ENCODE measurements at regions not wholly inside any gene's neighbourhood (a gene's known extent, or its start where the extent isn't known, plus 50 kb on each side); places are given as distances from the start of the nearest gene placed in this dataset.
"Not testable (repeated sequence)": the region's sequence is repeated elsewhere in the genome, so short reads cannot be mapped to it uniquely, and the experiment has no call there.

- DNase-seq (ENCODE audit: low read depth): not testable (repeated sequence)
These were observed 179.2 kb upstream of the ZSCAN2 start for GRCh38 chr15:84421513-84422181.

- not testable (repeated sequence) for DNase-seq (ENCODE audit: low read depth)
These were observed 175.5 kb upstream of the ZSCAN2 start for GRCh38 chr15:84425327-84425726.

DNA sequence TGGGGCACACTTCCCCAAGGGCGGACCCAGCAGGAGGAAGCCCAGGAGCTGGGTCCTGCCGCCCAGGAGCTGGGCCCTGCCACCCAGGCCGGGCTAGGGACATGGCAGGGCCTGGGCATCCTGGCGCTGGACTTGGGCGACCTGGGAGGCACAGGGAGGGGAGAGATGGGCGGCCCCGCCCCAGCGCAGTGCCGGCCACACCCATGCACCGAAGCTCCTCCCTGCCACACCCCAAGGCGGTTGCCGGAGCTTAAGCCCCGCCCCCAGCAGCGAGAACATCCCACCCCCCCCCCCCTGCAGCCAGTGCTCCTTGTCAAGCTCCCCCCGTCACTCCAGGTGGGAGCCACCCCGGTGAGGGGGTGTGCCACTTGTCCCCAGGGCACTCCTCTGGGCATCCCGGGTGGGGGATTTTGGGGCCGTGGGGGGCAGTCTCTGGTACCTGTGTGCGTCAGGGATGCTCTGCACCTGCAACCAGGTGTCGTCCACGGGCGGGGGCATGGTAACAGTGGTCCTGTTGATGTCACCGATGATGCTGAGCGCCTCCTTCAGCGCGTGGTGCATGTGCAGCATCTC, 127.4 kb upstream of the ZSCAN2 start:
- not testable (repeated sequence) for DNase-seq (ENCODE audit: low read depth)

GRCh38 chr15:84476364-84477033, 124.3 kb upstream of the ZSCAN2 start:
- not testable (repeated sequence) for DNase-seq (ENCODE audit: low read depth)

- not testable (repeated sequence) for DNase-seq (ENCODE audit: low read depth)
These were observed 123.3 kb upstream of the ZSCAN2 start for GRCh38 chr15:84477550-84477949.

DNA sequence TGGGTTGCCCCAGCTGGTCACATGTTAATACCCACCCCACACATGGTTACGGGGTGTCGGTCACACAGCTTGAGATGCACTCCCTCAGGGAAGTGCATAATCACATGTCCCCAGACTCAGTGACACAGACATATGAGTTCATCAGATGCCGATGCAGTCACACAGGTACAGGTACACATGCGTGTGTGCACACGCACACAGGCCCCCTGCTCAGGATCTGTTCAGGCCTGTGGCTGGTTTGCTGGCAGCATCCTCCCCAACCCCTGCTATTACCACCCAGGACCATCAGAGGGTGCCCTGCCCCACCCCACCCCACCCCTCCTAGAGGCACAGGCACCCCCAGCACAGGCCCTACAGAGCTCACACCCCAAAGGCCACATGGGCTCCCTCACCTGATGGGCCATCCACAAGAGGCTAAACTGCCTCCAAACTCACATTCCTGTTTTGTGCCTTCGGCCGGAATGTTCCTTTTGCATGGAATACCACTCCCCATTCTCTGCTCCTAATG, 120.6 kb upstream of the ZSCAN2 start:
- DNase-seq (ENCODE audit: low read depth): not testable (repeated sequence)

DNA sequence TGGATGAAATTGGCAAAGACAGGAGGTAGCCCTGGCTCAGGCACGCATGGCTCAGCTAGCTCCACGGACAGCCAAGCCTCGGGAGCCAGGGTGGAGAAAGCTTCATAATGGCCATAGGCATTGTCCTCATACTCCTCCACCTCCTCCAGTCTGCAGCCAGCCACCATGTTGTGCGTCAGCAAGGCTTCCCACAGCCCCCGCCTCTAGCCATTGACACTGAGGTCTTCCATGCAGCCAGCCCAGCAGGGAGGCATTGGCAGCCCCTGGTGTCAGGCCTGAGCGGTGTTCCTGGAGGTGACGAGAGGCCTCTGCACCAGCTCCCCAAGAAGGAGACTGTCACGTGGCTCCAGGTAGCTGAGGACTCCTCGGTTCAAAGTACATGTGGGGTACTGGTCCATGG, 117.0 kb upstream of the ZSCAN2 start:
- DNase-seq (ENCODE audit: low read depth): not testable (repeated sequence)

GRCh38 chr15:84500165-84500889, 100.5 kb upstream of the ZSCAN2 start:
- DNase-seq (ENCODE audit: low read depth): peak; percentile 1

- not testable (repeated sequence) for DNase-seq (ENCODE audit: low read depth)
These were observed 97.7 kb upstream of the ZSCAN2 start for GRCh38 chr15:84503101-84503500.

DNA sequence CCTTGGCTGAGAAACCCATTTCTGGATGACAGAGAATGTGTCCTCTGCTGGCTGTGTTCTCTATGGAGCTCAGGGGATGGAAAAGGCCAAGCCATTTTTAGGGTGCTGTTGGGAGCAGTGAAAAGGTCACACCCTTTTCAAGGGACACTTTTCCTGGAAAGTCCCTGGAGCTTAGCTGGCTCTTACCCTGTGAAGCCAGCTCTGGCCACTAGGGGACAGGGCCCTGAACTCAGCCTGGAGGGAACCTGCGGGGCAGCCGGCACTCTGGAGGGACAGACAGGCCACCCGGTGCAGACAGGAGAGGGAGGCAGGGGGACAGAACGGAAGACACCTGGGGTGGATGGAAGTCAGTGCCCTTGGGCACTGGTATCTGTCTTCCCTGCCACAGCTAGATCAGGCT, 95.3 kb upstream of the ZSCAN2 start:
- not testable (repeated sequence) for DNase-seq (ENCODE audit: low read depth)

- DNase-seq (ENCODE audit: low read depth): not testable (repeated sequence)
These were observed 88.5 kb upstream of the ZSCAN2 start for GRCh38 chr15:84512324-84512723.

DNA sequence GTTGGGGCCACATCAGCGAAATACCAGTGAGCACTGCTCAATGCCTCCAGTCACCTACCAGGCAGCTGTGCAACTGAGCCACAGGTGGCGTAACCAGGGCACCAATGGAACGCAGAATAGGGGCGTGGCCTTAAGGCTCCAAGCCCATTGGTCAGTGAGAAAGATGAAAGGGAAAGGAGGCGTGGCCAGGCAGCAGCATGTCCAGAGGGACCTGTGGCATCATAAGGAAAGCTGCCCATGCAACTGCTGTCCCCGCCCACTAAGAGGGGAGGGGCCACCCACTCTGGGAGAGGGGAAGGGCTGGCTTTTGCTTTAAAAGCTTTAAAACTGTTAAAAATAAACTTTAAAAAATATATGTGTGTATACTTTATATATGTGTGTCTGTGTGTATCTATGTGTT, 84.0 kb upstream of the ZSCAN2 start:
- DNase-seq (ENCODE audit: low read depth): not testable (repeated sequence)

DNA sequence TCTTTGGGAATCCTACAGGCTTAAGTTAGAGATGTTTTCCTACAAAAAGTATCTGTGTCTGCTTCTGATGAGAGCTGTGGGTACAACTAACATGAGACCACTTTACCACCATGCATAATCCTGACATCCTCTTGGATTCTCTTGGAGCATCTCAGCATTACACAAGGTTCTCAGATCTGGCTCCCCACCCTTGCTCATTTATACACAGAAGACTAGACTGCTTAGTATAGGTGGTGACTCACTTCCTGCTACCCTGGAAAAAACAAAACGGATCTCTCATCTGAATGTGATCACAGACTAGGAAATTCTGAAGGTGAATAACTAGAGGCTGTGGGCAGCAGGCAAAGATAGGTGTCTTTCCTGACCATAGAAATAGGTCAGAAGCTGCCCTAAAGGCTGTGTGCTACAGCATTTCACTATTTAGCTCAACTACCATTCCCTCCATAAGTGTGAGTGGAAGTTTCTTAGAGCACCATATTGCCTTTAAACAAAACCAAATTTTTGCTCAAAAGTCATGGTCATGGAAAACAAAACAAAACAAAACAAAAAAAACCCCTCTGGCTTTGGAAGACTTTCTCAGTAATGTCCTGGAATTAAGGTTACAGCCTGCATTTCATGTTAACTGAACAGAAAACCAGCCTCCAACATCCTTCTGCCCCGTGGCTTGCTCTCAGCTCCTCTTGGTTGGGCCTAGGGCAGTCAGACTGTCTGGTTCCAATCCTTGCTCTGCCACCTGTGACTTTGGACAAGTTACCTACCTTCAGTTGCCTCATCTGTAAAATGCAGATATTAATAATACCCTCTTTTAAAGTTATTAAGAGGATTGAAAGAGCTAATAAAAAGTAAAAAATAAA, 75.1 kb upstream of the ZSCAN2 start:
- not testable (repeated sequence) for DNase-seq (ENCODE audit: low read depth)

GRCh38 chr15:84530751-84531150, 70.1 kb upstream of the ZSCAN2 start:
- DNase-seq (ENCODE audit: low read depth): not testable (repeated sequence)

DNA sequence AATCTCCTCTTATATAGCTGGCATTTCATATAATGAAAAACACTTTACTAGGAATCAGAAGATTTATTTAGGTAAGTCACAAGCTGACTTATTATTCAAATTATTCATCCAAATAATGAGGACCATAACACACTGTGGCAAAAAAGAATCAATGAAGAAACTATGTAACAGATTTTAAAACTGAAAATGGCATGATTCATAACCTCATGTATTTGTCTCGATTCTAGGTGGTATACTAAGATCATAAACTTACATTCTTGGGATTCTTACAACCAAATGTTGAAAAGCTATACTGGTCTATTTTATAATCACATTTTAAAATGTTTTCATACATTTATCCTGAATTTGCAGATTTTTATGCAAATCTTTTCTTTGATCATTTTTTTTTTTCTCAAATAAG, 69.6 kb upstream of the ZSCAN2 start:
- not testable (repeated sequence) for DNase-seq (ENCODE audit: low read depth)

DNA sequence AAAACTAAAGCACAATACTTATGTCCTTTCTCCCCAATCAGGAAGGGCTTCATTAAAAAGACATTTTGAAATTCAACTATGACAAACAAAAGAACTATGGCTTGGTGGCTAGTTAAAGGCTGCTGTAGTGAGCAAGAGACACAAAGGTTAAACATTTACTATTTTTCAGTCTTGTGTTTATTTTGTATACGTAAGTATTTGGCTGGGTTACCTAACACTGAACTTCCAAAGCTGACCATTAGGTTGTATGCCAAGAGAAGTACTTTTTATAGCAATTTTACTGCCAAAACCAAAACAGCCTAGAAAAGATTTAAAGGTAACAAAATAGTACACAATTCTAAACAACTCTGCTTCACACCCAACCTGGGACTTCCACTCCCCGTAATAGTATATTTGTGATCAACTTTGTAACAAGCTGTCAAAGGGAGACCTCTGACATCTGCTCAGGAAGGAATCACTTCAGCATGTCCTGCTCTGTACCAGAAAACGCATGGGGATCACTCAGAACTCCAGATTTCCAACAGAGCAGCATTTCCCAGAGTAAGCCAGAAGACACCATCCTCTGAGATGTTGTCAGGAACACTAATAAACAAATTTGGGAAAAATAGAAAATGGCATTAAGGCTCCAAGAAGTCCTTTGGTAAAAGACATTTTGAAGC, 69.0 kb upstream of the ZSCAN2 start:
- DNase-seq (ENCODE audit: low read depth): not testable (repeated sequence)

DNA sequence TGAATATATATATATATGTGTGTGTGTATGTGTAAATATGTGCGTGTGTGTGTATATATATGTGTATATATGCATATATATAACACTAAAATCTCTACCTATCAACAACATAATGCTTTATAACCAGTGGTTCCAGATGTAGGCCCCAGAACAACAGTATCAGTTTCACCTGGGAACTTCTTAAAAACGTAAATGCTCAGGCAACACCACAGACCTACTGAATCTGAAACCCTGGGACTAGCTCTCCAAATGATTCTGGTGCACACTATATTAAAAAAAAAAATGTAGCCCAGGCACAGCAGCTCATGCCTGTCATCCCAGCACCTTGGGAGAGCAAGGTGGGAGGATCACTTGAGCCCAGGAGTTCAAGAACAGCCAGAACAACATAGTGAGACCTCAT, 67.1 kb upstream of the ZSCAN2 start:
- DNase-seq (ENCODE audit: low read depth): not testable (repeated sequence)

DNA sequence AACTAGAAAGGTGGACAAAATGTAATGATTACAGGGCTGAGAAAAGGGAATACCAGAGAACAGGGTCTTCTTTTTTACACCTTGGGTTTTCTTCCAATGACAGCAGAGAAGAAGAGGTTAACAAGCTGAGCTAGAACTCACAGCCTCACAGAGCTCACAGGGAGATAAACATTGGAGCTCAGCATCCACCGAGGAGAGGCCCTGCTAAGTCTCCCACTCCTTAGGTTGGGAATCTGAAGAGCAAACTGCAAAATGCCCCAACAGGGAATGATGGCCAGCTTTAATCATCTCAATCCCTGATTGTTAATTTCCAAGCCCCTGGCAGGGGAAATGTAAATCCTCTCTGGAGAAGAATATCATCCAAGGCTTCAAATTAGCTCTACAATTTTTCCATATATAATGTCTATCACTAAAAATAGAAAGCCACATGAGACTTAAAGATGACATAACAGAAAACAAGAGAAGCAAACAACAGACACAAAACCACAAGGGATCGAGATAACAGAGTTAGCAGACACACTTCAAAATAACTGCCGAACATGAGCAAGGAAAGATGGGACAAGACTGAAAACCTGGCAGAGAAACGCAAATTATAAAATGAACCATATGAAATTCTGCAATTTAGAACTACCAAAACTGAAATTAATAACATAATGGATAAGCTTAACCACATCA, 66.1 kb upstream of the ZSCAN2 start:
- DNase-seq (ENCODE audit: low read depth): not testable (repeated sequence)

DNA sequence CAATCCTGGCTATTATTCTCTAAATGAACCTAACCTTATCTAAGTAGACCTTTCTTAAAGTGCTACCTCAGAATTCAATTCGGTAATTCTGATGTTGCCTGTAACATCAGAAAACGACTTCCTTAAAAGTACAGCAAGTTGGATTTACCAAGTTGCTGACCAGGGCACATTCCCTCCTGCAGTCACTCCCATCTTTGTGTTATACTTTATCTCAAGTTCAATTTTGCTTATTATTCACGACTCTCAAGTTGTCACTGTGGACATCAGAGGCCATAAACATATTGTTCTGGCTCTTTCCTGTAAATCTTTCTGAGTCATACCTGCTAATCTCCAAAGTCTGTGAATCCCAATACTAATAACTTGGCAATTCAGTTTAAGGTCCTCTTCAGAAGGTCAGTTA, 64.6 kb upstream of the ZSCAN2 start:
- not testable (repeated sequence) for DNase-seq (ENCODE audit: low read depth)

- not testable (repeated sequence) for DNase-seq (ENCODE audit: low read depth)
These were observed 56.2 kb upstream of the ZSCAN2 start for GRCh38 chr15:84544586-84544985.

Measured in T-helper 22 cell (primary cell).